ENCODE measurements at regions not wholly inside any gene's neighbourhood (a gene's known extent, or its start where the extent isn't known, plus 50 kb on each side); places are given as distances from the start of the nearest gene placed in this dataset.

DNA sequence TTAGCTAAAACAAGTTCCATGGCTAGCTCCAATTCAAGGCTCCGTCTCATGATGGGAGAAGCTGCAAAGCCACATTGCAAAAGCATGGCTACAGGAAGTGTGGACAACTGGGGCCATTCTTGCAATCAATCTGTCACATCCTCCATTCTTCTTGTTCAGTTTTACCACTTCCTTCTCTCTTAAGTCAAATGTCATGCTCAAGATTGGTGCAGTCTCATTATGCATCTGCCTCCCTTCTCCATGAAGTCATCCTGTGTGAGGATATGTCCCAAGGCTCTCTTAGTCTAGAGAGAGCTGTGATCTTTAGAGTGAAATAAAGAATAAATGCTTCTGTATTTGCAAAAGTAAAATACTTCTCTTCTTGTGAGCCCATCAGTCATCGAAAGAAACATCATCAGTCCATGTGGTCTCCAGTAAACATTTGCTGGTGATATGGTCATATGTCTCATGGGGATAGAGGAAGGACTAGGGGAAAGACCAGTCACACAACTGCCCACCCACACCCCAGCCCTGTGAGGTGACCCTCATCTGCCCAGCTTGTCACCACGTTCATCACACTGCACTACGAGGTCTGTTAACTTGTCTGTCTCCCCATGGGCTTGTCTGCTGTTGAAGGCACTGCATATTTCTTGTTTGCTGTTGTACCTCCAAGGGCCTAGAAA, 303.0 kb downstream of the NUAK1 start:
- DNase-seq: no peak
- CTCF ChIA-PET: no interaction called here
- no peak overlapping the region for H3K4me3 Mint-ChIP-seq
- no peaks in the 10 kb centered on the region for H3K4me1 Mint-ChIP-seq
- no peak overlapping the region for H3K27ac Mint-ChIP-seq
- no peaks in the 10 kb centered on the region for H3K27me3 Mint-ChIP-seq
- no peaks in the 10 kb centered on the region for H3K9me3 Mint-ChIP-seq
- no peaks in the 10 kb centered on the region for H3K36me3 Mint-ChIP-seq

DNA sequence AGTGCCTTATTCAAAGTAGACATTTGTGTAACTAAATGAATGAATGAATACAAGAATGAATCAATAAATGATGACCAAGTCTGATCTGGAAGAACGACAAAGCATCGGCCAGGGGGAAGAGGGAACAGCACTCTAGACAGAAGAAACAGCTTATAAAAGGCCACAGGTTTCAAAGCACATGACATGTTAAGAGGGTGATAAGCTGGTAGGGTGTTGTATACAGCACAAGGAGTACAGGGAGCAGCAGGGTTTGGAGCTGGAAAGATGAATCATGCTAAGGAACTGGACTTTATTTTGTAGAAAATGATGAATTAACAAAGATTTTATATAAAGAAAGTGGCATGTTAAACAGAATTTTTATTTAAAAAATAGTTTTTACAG, 302.5 kb downstream of the NUAK1 start:
- no peaks in the 10 kb centered on the region for H3K36me3 Mint-ChIP-seq
- no peak for DNase-seq
- H3K27me3 Mint-ChIP-seq: no peaks in the 10 kb centered on the region
- CTCF ChIA-PET: no interaction called here
- H3K9me3 Mint-ChIP-seq: no peaks in the 10 kb centered on the region
- no peaks in the 10 kb centered on the region for H3K4me1 Mint-ChIP-seq
- no peak overlapping the region for H3K27ac Mint-ChIP-seq
- H3K4me3 Mint-ChIP-seq: no peak overlapping the region

DNA sequence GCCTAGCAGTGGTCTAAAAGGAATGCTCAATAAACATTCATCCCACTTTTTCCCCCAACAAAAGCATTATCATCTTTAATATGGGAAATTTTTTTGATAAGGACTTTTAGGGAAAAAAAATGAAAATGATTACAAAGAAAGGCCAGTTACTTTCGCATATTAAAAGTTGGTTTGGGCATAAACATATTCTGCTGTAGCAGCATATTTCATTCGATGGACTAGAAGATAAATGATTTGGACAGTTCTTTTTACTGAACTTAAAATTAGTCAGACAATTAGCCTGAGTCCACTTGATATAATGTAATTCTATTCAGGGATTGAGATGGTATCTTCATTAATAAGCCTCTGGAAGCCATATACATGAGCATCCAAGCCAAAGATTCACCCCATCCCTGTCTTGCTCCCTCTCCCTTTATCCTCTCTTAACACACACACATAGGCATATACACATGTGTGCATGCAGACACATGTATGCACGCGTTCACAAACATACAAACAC, 299.1 kb downstream of the NUAK1 start:
- Mint-ChIP-seq H3K27me3 (no peaks in the 10 kb centered on the region), H3K27ac (no peak overlapping the region), H3K4me3 (no peak overlapping the region), H3K9me3 (no peaks in the 10 kb centered on the region), H3K36me3 (no peaks in the 10 kb centered on the region), H3K4me1 (no peaks in the 10 kb centered on the region)
- no peak for DNase-seq
- CTCF ChIA-PET: no interaction called here

DNA sequence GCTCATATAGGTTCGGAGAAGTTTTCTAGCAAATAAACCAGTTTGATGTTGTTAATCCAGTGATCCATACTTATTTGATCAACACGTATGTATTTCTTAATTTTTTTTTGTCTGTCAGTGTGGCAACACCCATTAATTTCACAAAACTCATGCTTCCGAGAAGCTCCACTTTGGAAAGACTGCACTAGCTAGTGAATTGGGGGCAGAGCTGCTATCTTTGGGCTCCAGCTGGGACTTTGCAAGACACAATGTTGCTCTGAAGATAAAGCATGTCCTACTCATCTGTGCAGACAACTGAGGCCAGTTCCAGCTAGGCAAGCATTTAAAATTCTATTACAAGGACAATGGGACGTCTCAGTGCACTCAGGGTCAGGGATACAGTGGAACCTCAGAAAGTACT, 298.4 kb downstream of the NUAK1 start:
- no peak for DNase-seq
- H3K27me3 Mint-ChIP-seq: no peaks in the 10 kb centered on the region
- H3K36me3 Mint-ChIP-seq: no peaks in the 10 kb centered on the region
- no peak overlapping the region for H3K27ac Mint-ChIP-seq
- no peak overlapping the region for H3K4me3 Mint-ChIP-seq
- H3K9me3 Mint-ChIP-seq: no peaks in the 10 kb centered on the region
- H3K4me1 Mint-ChIP-seq: no peaks in the 10 kb centered on the region
- CTCF ChIA-PET: no interaction called here

DNA sequence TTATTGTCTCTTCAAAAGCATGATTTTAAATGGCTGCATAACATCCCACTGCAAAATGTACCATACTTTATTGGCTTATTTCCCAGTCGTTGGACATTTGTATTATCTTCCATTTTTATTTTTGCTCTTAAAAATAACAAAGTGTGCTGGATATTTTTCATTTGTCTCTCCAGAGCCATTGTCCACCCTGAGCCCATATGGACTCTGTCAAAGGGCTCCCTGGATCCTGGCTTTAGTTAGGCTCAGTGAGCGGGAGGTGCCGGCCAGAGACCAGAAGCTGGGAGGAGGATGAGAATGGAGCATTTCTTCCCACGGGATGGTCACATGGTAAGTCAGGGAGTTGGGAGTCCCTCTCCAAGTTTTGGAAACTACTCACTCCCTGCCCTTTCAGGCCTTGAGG, 296.9 kb downstream of the NUAK1 start:
- Mint-ChIP-seq H3K27me3 (no peaks in the 10 kb centered on the region), H3K36me3 (no peaks in the 10 kb centered on the region), H3K9me3 (no peaks in the 10 kb centered on the region), H3K4me3 (no peak overlapping the region), H3K27ac (no peak overlapping the region), H3K4me1 (no peaks in the 10 kb centered on the region)
- no peak for DNase-seq
- CTCF ChIA-PET: no interaction called here

DNA sequence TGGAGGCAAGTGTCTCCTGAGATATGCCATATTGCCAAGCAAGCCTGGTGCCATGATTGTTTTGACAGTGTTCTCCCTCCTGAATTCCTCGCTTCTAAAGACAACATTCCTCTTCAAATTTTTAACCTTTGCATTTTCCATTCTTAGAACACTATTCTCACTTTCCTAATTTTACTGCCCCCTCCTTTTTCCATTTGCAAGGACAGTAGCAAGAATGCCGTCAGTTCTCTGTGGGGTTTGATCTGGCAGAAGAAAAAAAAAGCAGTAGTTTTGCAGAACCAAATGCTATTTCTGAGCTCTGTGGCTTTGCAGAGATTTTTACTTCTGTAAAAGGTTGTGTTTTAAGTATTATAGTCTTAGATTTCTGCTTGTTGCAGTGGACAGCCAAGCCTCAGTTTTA, 295.2 kb downstream of the NUAK1 start:
- Mint-ChIP-seq H3K4me3 (no peak overlapping the region), H3K4me1 (no peaks in the 10 kb centered on the region), H3K9me3 (no peaks in the 10 kb centered on the region), H3K27ac (no peak overlapping the region), H3K27me3 (no peaks in the 10 kb centered on the region), H3K36me3 (no peaks in the 10 kb centered on the region)
- CTCF ChIA-PET: no interaction called here
- no peak for DNase-seq

DNA sequence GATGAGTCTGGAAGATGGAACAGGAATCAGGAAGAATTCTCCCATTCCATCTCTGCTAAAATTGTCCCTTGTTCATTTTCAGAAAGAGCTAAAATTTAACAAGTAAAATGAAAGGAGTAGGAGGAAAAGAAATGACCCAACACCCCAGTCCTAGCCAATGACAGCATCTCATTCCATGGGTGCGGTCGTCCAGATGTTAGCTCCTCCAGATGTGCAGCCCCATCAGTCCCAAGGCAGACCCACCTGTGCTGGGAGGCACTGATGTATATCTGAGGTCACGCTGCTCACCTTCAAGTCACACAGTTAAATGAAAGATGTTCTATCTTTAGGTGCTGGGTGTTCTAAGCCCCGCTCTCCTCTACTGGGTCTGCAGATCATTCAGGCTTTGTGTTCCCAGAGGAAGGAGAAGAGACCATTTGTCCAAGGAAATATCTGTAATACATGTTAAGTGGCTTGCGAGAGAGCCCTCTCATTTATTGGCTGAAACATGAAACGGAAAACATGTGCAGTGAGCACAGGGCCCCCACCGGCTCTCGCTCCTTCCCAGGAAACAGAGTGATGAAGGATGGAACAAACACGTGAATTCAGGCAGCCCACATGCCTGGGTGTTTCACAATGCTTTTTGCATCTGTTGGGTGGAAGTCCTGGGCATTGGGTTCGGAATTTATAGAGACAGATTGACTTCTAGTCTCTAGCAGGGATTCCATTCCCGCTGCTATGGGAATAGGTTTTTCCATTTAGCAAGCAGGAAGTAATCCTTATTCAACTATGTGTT, 294.6 kb downstream of the NUAK1 start:
- DNase-seq: no peak
- Mint-ChIP-seq H3K4me3 (no peak overlapping the region), H3K27ac (no peak overlapping the region), H3K36me3 (no peaks in the 10 kb centered on the region), H3K4me1 (no peaks in the 10 kb centered on the region), H3K27me3 (no peaks in the 10 kb centered on the region), H3K9me3 (no peaks in the 10 kb centered on the region)
- CTCF ChIA-PET: no interaction called here

DNA sequence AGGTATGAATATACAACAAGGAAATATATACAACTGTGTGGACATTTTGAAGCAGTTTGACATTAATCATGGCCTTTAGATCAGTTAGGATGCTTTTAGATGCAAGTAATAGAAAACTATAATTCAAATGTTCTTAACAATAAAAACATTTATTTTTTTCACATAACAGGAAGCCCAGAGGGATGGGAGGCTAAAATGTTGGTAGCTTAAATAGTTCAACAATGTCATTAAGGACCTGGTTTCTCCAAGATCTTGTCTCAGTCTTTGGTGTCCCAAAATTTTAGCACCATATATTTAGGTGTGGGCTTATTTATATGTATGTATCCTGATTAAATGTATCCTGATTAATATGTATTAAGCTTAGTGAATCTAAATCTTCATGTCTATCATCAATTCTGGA, 292.4 kb downstream of the NUAK1 start:
- Mint-ChIP-seq H3K27me3 (no peaks in the 10 kb centered on the region), H3K9me3 (no peaks in the 10 kb centered on the region), H3K27ac (no peak overlapping the region), H3K4me1 (no peaks in the 10 kb centered on the region), H3K36me3 (no peaks in the 10 kb centered on the region), H3K4me3 (no peak overlapping the region)
- CTCF ChIA-PET: no interaction called here
- no peak for DNase-seq

DNA sequence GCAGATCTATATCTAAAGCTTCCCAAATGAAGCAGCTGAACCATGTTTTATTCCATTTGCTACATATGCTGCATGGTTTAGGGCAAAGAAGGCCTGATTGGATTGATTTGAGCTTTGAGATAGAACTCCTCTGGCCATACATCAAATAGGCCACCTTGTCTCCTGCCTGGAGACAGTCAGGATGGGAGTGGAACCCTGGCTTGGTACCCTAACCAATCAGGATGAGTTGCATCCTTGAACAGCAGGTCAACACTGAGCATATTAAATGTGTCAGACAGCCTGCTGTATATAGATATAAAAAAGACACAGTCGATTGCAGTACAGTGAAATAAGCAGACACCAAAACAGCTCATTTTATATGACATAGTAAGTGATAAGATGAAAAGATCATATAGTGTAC, 291.7 kb downstream of the NUAK1 start:
- DNase-seq: no peak
- CTCF ChIA-PET: no interaction called here
- Mint-ChIP-seq H3K9me3 (no peaks in the 10 kb centered on the region), H3K4me1 (no peaks in the 10 kb centered on the region), H3K27ac (no peak overlapping the region), H3K36me3 (no peaks in the 10 kb centered on the region), H3K4me3 (no peak overlapping the region), H3K27me3 (no peaks in the 10 kb centered on the region)

DNA sequence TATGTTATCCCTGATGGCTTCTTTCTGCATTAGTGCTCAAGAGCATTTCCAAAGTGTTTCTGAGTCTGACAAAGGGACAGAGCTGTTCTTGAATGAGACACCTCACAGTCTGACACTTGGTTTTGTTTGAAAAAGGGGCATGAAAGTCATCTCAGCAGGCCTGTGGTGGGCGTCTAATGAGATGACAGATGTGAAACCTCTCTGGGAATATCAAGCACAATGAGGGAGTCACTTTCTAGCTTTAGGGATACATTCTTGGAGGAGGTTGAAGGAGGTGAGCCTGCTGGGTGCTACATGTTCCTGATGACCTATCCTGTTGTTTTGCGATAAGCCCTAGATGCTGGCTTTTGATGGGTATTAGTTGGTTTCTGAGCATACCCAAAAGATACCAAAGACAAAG, 290.5 kb downstream of the NUAK1 start:
- no peaks in the 10 kb centered on the region for H3K27me3 Mint-ChIP-seq
- H3K9me3 Mint-ChIP-seq: no peaks in the 10 kb centered on the region
- H3K4me3 Mint-ChIP-seq: no peak overlapping the region
- no peaks in the 10 kb centered on the region for H3K4me1 Mint-ChIP-seq
- CTCF ChIA-PET: no interaction called here
- H3K27ac Mint-ChIP-seq: no peak overlapping the region
- no peaks in the 10 kb centered on the region for H3K36me3 Mint-ChIP-seq
- no peak for DNase-seq

DNA sequence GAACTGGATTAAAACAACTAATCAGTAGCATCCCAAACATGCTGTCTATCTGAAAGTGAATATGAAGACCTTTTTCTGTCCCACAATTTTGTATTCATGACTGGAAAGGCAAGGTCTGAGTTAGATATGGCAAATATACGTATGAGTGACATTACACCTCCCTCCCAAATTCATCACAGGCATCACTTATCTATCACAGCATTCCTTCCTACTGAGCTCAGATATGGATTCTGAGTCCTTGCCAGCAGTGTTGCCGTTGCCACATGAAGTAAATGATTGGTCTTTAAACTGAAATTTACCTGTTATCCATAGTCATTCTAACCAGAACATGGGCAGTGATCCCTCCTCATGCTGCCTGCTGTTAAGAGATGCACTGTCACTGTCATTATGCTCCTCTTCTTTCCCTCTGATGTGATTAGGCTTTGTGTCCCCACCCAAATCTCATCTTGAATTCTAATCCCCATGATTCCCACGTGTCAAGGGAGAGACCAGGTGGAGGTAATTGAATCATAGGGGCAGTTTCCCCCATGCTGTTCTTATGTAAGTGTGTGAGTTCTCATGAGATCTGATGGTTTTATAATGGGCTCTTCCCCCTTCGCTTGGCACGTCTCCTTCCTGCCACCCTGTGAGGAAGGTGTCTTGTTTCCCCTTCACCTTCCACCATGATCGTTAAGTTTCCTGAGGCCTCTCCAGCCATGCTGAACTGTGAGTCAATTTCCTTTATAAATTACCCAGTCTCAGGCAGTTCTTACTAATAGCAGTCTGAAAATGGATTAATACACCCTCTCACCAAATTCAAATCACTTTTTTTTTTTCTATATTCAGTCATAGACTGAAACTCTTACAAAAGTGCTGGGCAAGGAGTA, 288.4 kb downstream of the NUAK1 start:
- Mint-ChIP-seq H3K4me1 (no peaks in the 10 kb centered on the region), H3K27ac (no peak overlapping the region), H3K9me3 (no peaks in the 10 kb centered on the region), H3K4me3 (no peak overlapping the region), H3K27me3 (no peaks in the 10 kb centered on the region), H3K36me3 (no peaks in the 10 kb centered on the region)
- DNase-seq: no peak
- CTCF ChIA-PET: no interaction called here

DNA sequence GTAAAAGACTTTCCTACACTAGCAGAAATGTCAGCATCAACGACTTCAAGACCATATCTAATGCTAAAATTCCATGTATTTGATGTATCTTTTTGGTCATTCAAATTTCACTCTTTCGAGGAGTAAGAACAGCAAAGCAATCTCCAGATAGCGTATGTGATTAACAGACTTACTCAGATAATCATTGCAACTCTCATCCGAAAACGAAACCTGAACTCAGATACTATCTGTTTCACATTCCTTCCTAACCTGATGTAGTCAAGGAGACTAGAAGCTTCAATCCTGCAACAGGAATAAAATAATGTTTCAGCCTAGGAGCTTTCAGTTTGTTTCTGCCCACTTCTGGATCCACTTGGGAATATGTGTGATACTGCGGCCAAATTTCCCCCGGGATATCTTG, 286.3 kb downstream of the NUAK1 start:
- Mint-ChIP-seq H3K27me3 (no peaks in the 10 kb centered on the region), H3K27ac (no peak overlapping the region), H3K36me3 (no peaks in the 10 kb centered on the region), H3K4me1 (no peaks in the 10 kb centered on the region), H3K4me3 (no peak overlapping the region), H3K9me3 (no peaks in the 10 kb centered on the region)
- DNase-seq: no peak
- CTCF ChIA-PET: no interaction called here

DNA sequence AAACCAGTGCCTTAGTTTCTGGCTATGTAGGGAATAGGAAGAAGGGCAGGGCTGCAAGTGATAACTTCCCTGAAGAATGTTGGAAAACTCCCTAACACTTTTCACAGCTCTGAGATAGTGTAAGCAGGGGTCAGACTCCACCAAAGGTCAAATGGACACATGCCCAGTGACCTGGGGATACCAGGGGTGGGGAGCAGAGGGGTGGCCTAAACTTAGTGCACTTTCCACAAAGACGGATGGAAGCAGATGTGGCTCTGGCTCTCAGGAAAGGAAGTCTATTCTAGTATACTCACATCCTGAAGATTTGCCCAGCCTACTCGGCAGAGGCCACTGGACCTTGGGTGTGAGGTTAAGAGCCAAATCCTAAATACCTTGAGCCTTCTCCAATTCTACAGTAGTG, 285.8 kb downstream of the NUAK1 start:
- no peak overlapping the region for H3K4me3 Mint-ChIP-seq
- H3K36me3 Mint-ChIP-seq: no peaks in the 10 kb centered on the region
- no peaks in the 10 kb centered on the region for H3K9me3 Mint-ChIP-seq
- no peaks in the 10 kb centered on the region for H3K4me1 Mint-ChIP-seq
- DNase-seq: no peak
- H3K27me3 Mint-ChIP-seq: no peaks in the 10 kb centered on the region
- CTCF ChIA-PET: no interaction called here
- no peak overlapping the region for H3K27ac Mint-ChIP-seq

DNA sequence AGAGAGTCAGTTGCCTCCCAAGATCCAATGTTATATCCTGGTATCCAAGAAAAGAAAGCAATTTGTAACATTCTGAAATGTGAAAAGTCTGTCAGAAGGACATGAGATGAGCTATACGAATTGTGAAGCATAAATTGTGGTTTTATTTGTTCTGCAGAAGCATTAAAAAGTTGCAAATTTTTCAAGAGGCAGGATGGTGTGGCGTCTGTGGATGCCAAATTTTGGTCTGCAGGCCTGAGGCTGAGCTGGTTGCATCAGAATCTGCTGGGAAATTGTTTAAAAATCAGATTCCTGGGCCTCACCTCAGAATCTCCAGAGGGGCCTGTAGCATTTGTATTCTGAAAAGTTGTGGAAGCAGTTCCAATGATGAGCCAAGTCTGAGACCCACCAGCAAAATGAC, 284.7 kb downstream of the NUAK1 start:
- Mint-ChIP-seq H3K36me3 (no peaks in the 10 kb centered on the region), H3K4me3 (no peak overlapping the region), H3K27me3 (no peaks in the 10 kb centered on the region), H3K9me3 (no peaks in the 10 kb centered on the region), H3K27ac (no peak overlapping the region), H3K4me1 (no peaks in the 10 kb centered on the region)
- CTCF ChIA-PET: no interaction called here
- no peak for DNase-seq
